ENCODE measurements at regions not wholly inside any gene's neighbourhood (a gene's known extent, or its start where the extent isn't known, plus 50 kb on each side); places are given as distances from the start of the nearest gene placed in this dataset.

DNA sequence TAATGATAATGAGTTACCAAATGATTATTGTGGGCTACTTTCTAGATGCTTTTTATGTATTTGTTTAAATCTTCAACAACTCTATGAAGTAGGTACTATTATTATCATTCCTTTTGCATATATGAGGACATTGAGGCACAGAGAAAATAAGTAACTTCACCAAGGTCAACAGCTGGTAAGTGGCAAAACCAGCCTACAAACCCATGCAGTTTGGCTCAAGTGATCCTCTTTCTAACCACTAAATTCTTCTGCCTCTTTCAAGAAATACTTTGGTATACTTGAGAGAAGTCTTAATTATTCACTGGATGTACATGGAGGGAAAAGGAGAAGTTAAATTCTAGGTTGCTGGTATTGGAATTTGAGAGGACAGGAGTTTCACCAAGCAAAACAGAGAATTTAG, 495.2 kb upstream of the CADM1 start:
- TF ChIP-seq, protein P1, sequence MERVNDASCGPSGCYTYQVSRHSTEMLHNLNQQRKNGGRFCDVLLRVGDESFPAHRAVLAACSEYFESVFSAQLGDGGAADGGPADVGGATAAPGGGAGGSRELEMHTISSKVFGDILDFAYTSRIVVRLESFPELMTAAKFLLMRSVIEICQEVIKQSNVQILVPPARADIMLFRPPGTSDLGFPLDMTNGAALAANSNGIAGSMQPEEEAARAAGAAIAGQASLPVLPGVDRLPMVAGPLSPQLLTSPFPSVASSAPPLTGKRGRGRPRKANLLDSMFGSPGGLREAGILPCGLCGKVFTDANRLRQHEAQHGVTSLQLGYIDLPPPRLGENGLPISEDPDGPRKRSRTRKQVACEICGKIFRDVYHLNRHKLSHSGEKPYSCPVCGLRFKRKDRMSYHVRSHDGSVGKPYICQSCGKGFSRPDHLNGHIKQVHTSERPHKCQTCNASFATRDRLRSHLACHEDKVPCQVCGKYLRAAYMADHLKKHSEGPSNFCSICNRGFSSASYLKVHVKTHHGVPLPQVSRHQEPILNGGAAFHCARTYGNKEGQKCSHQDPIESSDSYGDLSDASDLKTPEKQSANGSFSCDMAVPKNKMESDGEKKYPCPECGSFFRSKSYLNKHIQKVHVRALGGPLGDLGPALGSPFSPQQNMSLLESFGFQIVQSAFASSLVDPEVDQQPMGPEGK (CRISPR knock-in tag; IDR thresholded peaks at IDR 0.05; ENCODE audit: borderline replicate concordance): no peak
- TF ChIP-seq RARB (CRISPR knock-in tag; IDR thresholded peaks at IDR 0.05): no peak
- no peak for TF ChIP-seq ZNF565 (CRISPR knock-in tag; conservative IDR thresholded peaks at IDR 0.05; ENCODE audit: low read depth)
- TF ChIP-seq, protein P2, sequence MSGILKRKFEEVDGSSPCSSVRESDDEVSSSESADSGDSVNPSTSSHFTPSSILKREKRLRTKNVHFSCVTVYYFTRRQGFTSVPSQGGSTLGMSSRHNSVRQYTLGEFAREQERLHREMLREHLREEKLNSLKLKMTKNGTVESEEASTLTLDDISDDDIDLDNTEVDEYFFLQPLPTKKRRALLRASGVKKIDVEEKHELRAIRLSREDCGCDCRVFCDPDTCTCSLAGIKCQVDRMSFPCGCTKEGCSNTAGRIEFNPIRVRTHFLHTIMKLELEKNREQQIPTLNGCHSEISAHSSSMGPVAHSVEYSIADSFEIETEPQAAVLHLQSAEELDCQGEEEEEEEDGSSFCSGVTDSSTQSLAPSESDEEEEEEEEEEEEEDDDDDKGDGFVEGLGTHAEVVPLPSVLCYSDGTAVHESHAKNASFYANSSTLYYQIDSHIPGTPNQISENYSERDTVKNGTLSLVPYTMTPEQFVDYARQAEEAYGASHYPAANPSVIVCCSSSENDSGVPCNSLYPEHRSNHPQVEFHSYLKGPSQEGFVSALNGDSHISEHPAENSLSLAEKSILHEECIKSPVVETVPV (CRISPR knock-in tag; IDR thresholded peaks at IDR 0.05): no peak
- no peak for TF ChIP-seq ZNF8 (CRISPR knock-in tag; IDR thresholded peaks at IDR 0.05)
- TF ChIP-seq, protein P3, sequence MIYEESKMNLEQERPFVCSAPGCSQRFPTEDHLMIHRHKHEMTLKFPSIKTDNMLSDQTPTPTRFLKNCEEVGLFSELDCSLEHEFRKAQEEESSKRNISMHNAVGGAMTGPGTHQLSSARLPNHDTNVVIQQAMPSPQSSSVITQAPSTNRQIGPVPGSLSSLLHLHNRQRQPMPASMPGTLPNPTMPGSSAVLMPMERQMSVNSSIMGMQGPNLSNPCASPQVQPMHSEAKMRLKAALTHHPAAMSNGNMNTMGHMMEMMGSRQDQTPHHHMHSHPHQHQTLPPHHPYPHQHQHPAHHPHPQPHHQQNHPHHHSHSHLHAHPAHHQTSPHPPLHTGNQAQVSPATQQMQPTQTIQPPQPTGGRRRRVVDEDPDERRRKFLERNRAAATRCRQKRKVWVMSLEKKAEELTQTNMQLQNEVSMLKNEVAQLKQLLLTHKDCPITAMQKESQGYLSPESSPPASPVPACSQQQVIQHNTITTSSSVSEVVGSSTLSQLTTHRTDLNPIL (CRISPR knock-in tag; IDR thresholded peaks at IDR 0.05; ENCODE audit: low read depth): no peak
